WERI-Rb-1 (cell line): ENCODE measurements at regions not wholly inside any gene's neighbourhood (a gene's known extent, or its start where the extent isn't known, plus 50 kb on each side); places are given as distances from the start of the nearest gene placed in this dataset.

Experiments used
- DNase-seq: peaks from one replicate; pipeline ENCODE4 v3.0.0-alpha.2; 2020
- H3K27ac ChIP-seq: fragments of 250-450 bp; sonication (Bioruptor Pico); 2 replicates; pipeline ENCODE4 v1.5.1; 2020; ENCODE audit warnings: mild to moderate bottlenecking, moderate library complexity
- H3K27me3 ChIP-seq: fragments of 250-450 bp; sonication (Bioruptor Pico); 2 replicates; pipeline ENCODE4 v1.5.1; 2021; ENCODE audit warnings: mild to moderate bottlenecking, low read depth, moderate library complexity; ENCODE audit not compliant: insufficient read depth, severe bottlenecking
- H3K36me3 ChIP-seq: fragments of 250-450 bp; sonication (Bioruptor Pico); 2 replicates; pipeline ENCODE4 v1.5.1; 2020; ENCODE audit warnings: mild to moderate bottlenecking, moderate library complexity
- H3K4me3 ChIP-seq: 2 replicates; pipeline ENCODE4 v1.5.1; 2011; ENCODE audit warnings: low read depth, mild to moderate bottlenecking, control low read depth, low read length
- H3K9me3 ChIP-seq: fragments of 250-450 bp; sonication (Bioruptor Pico); 2 replicates; pipeline ENCODE4 v1.5.1; 2021; ENCODE audit warnings: mild to moderate bottlenecking, moderate library complexity; ENCODE audit not compliant: severe bottlenecking
- TF ChIP-seq, protein P1 (sequence below): IDR thresholded peaks from 2 replicates; pipeline ENCODE4 v1.5.1; 2011; ENCODE audit warnings: low read depth, mild to moderate bottlenecking, control low read depth, inconsistent platforms, low read length

DNA sequence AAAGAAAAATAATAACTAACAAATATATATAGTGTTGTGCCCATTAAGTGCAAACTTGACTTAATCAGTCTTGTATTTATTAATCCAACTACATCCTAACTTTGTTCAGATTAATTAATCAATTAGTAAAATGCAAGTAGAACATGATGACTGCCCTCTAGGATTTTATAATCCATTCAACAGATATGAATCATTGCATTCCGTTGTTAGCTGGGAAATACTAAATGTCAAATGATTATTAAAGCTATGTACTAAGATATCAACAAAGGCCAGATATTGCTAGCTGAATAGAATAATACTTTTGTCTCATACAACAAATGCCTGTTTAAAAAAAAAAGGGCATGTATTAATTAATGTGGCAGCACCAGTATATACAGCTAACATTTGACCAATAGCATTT lies 1366.3 kb downstream of the STIM2 start:
- H3K27me3 ChIP-seq: no peaks in the 10 kb centered on the region
- no peak for DNase-seq
- H3K27ac ChIP-seq: no peak overlapping the region
- H3K4me3 ChIP-seq: no peak overlapping the region
- H3K9me3 ChIP-seq: no peaks in the 10 kb centered on the region
- no peaks in the 10 kb centered on the region for H3K36me3 ChIP-seq
- TF ChIP-seq, protein P1, sequence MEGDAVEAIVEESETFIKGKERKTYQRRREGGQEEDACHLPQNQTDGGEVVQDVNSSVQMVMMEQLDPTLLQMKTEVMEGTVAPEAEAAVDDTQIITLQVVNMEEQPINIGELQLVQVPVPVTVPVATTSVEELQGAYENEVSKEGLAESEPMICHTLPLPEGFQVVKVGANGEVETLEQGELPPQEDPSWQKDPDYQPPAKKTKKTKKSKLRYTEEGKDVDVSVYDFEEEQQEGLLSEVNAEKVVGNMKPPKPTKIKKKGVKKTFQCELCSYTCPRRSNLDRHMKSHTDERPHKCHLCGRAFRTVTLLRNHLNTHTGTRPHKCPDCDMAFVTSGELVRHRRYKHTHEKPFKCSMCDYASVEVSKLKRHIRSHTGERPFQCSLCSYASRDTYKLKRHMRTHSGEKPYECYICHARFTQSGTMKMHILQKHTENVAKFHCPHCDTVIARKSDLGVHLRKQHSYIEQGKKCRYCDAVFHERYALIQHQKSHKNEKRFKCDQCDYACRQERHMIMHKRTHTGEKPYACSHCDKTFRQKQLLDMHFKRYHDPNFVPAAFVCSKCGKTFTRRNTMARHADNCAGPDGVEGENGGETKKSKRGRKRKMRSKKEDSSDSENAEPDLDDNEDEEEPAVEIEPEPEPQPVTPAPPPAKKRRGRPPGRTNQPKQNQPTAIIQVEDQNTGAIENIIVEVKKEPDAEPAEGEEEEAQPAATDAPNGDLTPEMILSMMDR: no peak

DNA sequence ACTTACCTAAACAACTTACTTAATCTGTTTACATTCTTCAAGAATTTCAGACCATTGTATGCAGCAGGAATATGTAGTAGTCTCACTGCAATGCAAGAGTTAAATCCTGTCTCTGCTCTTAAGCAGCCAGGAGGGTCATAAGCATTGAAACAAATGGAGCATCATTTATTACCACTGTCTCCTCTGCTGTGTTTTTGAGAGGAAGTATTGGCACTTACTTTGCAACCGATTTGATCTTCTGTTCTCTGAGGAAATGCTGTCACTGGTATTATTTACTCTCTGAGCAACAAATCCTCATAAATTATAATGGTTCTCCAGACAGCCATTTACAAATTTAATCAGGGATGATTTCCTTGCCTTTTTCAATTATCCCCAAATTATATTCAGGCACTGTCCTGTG lies 1367.1 kb downstream of the STIM2 start:
- TF ChIP-seq, protein P1: no peak
- no peak overlapping the region for H3K27ac ChIP-seq
- DNase-seq: no peak

DNA sequence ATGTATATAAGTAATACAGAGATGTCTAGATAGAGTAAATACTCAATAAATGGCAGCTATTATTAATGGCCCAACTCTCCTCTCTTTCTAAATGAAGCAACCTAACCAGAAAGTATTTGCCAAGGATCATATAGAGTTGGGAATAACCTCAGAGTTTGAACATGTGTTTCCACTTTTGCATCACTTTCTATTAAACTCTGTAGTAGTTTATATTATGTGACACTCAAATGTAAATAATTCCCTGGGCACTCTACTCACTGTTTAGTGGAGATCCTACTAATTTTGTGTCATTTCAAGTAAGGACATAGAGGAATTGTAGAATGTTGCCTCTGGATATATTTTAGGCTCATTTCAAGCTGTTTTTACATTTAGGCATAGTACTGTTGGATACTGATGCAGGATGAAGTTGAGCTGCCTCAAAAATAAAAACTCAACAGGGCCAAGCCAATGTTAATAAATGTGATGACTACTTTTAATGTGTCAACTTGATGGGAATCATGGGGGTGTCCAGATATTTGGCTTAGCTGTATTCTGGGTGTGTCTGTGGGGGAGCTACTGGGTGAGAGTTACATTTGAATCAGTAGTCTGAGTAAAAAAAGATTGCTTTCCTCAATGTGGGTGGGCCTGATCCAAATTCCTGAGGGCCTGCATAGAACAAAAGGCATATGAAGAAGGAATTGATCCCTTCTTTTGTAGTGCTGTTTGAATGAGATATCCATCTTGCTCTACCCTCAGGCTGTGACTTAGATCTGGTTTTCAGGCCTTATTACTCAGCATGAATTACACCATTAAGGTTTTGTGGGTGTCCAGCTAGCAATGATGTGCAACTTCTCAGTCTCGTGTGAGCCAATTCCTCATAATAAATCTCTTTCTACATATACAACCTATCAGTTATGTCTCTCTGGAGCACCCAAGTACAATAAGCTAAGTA lies 1368.2 kb downstream of the STIM2 start:
- H3K27me3 ChIP-seq: no peaks in the 10 kb centered on the region
- no peak overlapping the region for H3K4me3 ChIP-seq
- H3K36me3 ChIP-seq: no peaks in the 10 kb centered on the region
- no peak for DNase-seq
- TF ChIP-seq, protein P1: no peak
- H3K9me3 ChIP-seq: no peaks in the 10 kb centered on the region
- no peak overlapping the region for H3K27ac ChIP-seq

More for the DNA sequence above, 1367.1 kb downstream of the STIM2 start:
- H3K9me3 ChIP-seq: no peaks in the 10 kb centered on the region
- no peaks in the 10 kb centered on the region for H3K36me3 ChIP-seq
- no peak overlapping the region for H3K4me3 ChIP-seq
- H3K27me3 ChIP-seq: no peaks in the 10 kb centered on the region

DNA sequence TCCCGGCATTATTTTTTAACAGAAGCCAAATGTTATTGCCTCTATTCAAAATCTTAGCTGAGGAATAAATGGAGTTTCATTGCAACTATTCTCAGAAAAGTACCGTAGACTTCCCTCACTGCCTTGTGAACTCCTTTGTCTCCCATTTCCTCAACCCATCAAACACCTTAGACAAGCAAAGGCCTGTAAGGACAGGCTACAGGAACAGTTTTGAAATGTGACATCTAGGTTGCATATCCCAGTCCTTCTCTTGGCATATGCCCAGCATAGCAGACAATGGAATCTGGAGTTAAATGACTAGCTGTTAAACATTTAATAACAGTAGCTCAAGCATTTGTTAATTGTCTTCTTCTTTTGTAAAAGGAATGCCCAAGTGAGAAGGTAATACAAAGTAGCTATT lies 1371.7 kb downstream of the STIM2 start:
- H3K27me3 ChIP-seq: no peaks in the 10 kb centered on the region
- no peaks in the 10 kb centered on the region for H3K9me3 ChIP-seq
- TF ChIP-seq, protein P1: no peak
- no peak for DNase-seq
- no peaks in the 10 kb centered on the region for H3K36me3 ChIP-seq
- no peak overlapping the region for H3K4me3 ChIP-seq
- H3K27ac ChIP-seq: no peak overlapping the region

DNA sequence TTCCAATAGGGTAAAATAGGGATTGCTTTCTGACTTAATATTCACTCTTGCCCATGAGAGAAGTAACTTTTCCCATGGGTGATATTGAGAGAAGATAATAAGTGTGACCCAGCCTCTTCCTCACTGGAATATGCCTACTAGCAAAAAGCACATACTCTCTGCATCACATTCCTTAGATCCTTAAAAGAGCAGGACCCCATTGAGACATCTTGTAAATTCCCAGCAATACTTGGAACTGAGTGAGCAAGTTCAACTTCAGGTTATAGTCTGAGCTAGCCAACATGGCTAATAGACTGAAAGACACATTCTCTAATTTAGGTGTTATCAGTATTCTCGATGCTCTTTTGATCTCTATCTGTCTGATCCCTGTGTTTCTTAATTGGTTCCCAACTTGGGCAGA lies 1372.3 kb downstream of the STIM2 start:
- H3K27ac ChIP-seq: no peak overlapping the region
- no peaks in the 10 kb centered on the region for H3K36me3 ChIP-seq
- H3K4me3 ChIP-seq: no peak overlapping the region
- TF ChIP-seq, protein P1: no peak
- DNase-seq: no peak
- H3K9me3 ChIP-seq: no peaks in the 10 kb centered on the region
- H3K27me3 ChIP-seq: no peaks in the 10 kb centered on the region
